Activated CD8-positive, alpha-beta T cell treated with anti-CD3 and anti-CD28 coated beads for 36 hours (primary cell): ENCODE measurements at regions not wholly inside any gene's neighbourhood (a gene's known extent, or its start where the extent isn't known, plus 50 kb on each side); places are given as distances from the start of the nearest gene placed in this dataset.

ENCODE experiments used
- ATAC-seq: fragments of 200-7000 bp; cut with Tn5 transposase; one replicate; pipeline ENCODE4 v1.10.0; 2021; ENCODE audit warnings: mild to moderate bottlenecking, moderate library complexity
- CTCF ChIA-PET: fragments of 350-600 bp; sonication (Branson Sonifier 250); formaldehyde crosslinking; loops from one replicate; lab custom pipeline; 2021; ENCODE audit warnings: antibody characterized with exemption; lab: Charles Lee
- POLR2A ChIA-PET: fragments of 350-600 bp; sonication (Branson Sonifier 250); formaldehyde crosslinking; loops from one replicate; lab custom pipeline; 2021; ENCODE audit warnings: antibody characterized with exemption; lab: Charles Lee
- DNase-seq: peaks from one replicate; pipeline ENCODE4 v3.0.0-alpha.2; 2020
- H3K27ac Mint-ChIP-seq: one replicate; pipeline ENCODE4 v1.8.0; 2021; ENCODE audit warnings: mild to moderate bottlenecking, mixed read lengths
- H3K27me3 Mint-ChIP-seq: one replicate; pipeline ENCODE4 v1.8.0; 2021; ENCODE audit warnings: mixed read lengths
- H3K36me3 Mint-ChIP-seq: one replicate; pipeline ENCODE4 v1.8.0; 2021; ENCODE audit warnings: low read depth, mixed read lengths
- H3K4me1 Mint-ChIP-seq: one replicate; pipeline ENCODE4 v1.8.0; 2021; ENCODE audit warnings: low read depth, mixed read lengths
- H3K4me3 Mint-ChIP-seq: one replicate; pipeline ENCODE4 v1.8.0; 2021; ENCODE audit warnings: mild to moderate bottlenecking, moderate library complexity, mixed read lengths
- H3K9me3 Mint-ChIP-seq: one replicate; pipeline ENCODE4 v1.8.0; 2021; ENCODE audit warnings: mixed read lengths
- intact Hi-C: fragments of 100-400 bp; cut with micrococcal nuclease; formaldehyde crosslinking; loops from one replicate; pipeline ENCODE4 v1.10.0; 2022
- TF ChIP-seq, protein P1 (sequence below): fragments of 200-600 bp; IDR thresholded peaks from one replicate; pipeline ENCODE4 v1.8.0; 2022; ENCODE audit warnings: antibody characterized with exemption, mild to moderate bottlenecking

DNA sequence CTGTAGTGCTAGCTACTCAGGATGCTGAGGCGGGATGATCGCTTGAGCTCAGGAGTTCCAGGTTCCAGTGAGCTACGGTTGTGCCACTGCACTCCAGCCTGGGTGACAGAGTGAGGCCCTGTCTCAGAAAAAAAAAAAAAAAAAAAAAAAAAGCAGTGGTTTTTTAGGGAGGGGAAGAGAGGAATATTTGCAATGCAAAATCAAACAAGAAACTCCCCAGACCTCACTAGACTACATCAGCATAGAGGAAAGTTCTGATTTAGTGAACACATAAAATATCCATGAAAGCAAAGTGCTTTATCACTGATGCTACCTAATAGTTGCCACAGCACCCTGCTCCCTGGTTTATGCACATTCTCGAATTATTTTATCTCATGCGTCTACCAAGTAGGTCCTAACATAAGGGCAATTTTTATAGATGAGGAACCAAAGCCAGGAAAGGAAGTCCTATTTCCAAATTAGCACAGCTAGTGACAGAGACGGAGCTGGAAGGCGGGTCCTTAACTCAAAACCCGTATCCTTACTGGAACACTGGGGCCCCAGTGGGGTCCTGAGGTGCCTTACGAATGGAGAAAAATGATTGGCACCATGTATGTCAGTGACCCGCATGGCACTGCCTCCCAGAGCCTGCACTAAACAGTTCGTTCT is 50.7 kb upstream of the GPR157 start:
- intact Hi-C loops: no loop called here
- ChIA-PET CTCF (interaction anchor here (0.9 to 3.2 kb wide), 7 partner anchors 9 to 175 kb away, joined by 3 to 16 read pairs (median 4); no protein-coding TSS in a partner anchor), POLR2A (no interaction called here)
- H3K9me3 Mint-ChIP-seq: no peaks in the 10 kb centered on the region
- ATAC-seq (no peak), DNase-seq (no peak)
- H3K27ac Mint-ChIP-seq: no peak overlapping the region
- H3K36me3 Mint-ChIP-seq: peaks cover 1% of the 10 kb centered on the region
- TF ChIP-seq, protein P1, sequence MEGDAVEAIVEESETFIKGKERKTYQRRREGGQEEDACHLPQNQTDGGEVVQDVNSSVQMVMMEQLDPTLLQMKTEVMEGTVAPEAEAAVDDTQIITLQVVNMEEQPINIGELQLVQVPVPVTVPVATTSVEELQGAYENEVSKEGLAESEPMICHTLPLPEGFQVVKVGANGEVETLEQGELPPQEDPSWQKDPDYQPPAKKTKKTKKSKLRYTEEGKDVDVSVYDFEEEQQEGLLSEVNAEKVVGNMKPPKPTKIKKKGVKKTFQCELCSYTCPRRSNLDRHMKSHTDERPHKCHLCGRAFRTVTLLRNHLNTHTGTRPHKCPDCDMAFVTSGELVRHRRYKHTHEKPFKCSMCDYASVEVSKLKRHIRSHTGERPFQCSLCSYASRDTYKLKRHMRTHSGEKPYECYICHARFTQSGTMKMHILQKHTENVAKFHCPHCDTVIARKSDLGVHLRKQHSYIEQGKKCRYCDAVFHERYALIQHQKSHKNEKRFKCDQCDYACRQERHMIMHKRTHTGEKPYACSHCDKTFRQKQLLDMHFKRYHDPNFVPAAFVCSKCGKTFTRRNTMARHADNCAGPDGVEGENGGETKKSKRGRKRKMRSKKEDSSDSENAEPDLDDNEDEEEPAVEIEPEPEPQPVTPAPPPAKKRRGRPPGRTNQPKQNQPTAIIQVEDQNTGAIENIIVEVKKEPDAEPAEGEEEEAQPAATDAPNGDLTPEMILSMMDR: no peak
- peaks cover 6% of the 10 kb centered on the region for H3K4me1 Mint-ChIP-seq
- peaks cover 31% of the 10 kb centered on the region for H3K27me3 Mint-ChIP-seq
- H3K4me3 Mint-ChIP-seq: no peak overlapping the region

DNA sequence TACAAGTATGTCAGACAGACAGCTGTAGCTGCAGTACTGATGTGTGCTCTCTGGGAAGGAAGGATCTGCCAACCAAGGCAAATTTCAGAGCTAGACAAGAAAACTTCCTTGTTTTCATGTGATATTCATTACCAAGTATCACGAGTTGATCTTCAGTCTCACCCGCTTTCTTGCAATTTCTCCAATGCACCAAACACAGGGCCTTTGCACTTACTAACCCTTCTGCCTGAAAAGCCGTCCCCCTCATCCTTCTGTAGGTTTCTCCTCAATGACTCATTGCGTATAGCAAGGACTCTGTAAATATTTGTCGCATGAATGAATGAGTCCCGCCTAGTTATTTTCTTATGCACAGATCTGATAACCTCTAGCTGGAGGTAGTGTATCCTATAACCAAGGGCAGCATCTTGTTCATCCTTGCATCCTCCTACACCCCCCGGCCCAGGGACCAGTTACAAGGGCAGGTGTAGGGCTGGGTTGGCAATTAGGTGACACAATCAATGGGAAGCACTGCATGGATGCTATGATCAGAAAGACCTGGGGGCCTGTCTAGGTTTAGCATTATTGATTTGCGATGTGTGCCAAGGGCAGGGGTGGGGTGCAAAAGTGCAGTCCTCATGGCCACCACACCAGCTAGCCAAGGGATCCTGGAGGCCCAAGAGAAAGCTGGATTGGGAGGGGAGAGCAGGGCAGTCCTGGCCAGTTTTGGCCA is 51.4 kb upstream of the GPR157 start:
- Mint-ChIP-seq H3K4me1 (peaks cover 6% of the 10 kb centered on the region), H3K27ac (no peak overlapping the region), H3K9me3 (no peaks in the 10 kb centered on the region), H3K36me3 (peaks cover 1% of the 10 kb centered on the region), H3K27me3 (peaks cover 34% of the 10 kb centered on the region), H3K4me3 (no peak overlapping the region)
- CTCF ChIA-PET: interaction anchor here (0.5 to 3.2 kb wide), 15 partner anchors 9 to 176 kb away, joined by 3 to 16 read pairs (median 4); no protein-coding TSS in a partner anchor
- TF ChIP-seq, protein P1: no peak
- intact Hi-C loops: no loop called here
- POLR2A ChIA-PET: interaction anchor here (0.6 kb wide), 1 partner anchor 61 kb away, joined by 3 read pairs; no protein-coding TSS in a partner anchor
- DNase-seq (no peak), ATAC-seq (no peak)

DNA sequence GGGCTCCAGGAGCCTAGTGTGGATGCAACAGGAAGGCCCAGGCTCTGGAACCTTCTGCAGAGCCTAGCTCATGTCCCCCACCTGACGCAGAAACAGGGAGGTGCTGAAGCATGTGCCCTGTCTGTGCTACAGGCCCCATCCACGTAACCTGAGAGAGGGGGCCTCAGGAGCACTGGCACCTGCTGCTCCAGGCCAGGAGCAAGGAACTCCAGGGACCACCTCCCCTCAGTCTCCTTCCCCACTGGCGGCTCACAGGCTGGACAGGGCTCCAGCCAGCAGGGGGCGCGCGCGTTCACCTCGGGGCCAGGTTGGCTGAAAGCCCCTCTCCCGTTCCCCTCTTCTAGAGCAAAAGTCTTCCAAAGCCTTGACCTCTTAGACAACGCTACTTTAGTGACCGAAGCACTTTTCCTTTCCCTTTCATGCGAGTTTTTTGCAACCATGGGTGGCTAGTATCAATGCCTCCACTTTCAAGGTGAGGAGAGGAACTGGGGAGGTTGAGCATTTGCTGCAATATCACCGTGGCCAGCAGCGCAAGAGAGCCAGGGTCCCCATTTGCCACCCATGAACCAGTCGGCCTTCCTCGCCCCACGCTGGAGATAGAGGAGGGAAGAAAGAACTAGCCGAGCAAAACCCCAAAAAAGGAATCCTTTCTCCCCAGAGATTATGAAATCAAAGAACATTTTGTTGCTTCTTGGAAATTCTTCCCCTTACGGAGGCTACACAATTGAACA is 52.4 kb upstream of the GPR157 start:
- TF ChIP-seq, protein P1: peak; percentile 94
- ChIA-PET POLR2A (interaction anchor here (0.6 to 1.1 kb wide), 2 partner anchors 20 to 60 kb away, joined by 3 read pairs; no protein-coding TSS in a partner anchor), CTCF (interaction anchor here (0.5 to 3.2 kb wide), 15 partner anchors 10 to 95 kb away, joined by 3 to 16 read pairs (median 4); no protein-coding TSS in a partner anchor)
- intact Hi-C loops: no loop called here
- Mint-ChIP-seq H3K4me3 (peak overlapping the region; percentile 70), H3K36me3 (peaks cover 1% of the 10 kb centered on the region), H3K27ac (peak overlapping the region; percentile 66), H3K27me3 (peaks cover 32% of the 10 kb centered on the region), H3K9me3 (no peaks in the 10 kb centered on the region), H3K4me1 (peaks cover 6% of the 10 kb centered on the region)
- DNase-seq: peak; percentile 74
- ATAC-seq: peak; percentile 67

DNA sequence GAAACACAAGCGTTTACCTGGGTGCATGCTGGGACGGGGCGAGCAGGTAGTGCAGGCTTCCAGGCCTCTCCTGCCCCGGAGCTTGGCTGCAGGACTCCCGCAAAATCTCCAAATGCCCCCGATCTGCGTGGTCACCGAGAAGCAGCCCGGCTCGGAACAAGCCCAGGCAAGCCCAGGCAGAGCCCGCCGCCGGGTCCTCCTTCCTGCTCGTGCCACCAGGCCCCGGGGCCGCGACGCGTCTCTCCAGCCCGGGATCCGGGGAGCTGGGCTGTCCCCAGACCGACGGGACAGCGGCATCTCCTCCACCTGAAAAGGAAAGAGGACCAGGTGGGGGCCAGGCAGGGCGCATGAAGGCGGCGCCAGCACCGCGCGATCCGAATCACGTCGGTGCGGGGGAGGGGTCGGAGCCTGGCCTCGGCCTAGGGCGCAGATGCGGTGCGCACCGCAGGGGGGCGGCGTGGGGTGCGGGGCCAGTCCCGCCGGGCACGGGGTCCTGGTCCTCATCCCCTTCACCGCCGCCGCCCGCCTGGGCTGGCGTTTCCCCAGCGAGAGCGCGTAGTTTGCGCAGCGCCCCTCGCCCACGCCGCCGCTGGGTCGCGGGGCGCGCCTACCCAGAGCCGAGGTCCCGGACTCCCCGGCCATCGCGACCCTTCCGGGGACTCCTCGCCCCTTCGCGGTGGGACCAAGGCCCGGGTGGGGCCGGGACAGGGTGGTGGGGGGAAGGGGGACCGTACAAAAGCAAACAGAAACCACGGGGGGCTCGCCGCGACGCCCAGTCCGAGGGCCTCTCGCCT is 52.4 kb upstream of the H6PD start:
- H3K9me3 Mint-ChIP-seq: no peaks in the 10 kb centered on the region
- peaks cover 1% of the 10 kb centered on the region for H3K36me3 Mint-ChIP-seq
- TF ChIP-seq, protein P1: no peak
- peak overlapping the region; percentile 66 for H3K27ac Mint-ChIP-seq
- peak; percentile 48 for ATAC-seq
- DNase-seq: peak; percentile 48
- peaks cover 6% of the 10 kb centered on the region for H3K4me1 Mint-ChIP-seq
- POLR2A ChIA-PET: interaction anchor here (1.1 kb wide), 1 partner anchor 19 kb away, joined by 3 read pairs; no protein-coding TSS in a partner anchor
- peak overlapping the region; percentile 70 for H3K4me3 Mint-ChIP-seq
- intact Hi-C loops: no loop called here
- CTCF ChIA-PET: interaction anchor here (1.0 to 2.0 kb wide), 4 partner anchors 40 to 309 kb away, joined by 3 to 4 read pairs (median 4); no protein-coding TSS in a partner anchor
- peaks cover 29% of the 10 kb centered on the region for H3K27me3 Mint-ChIP-seq
